GM18502 (cell line): ENCODE measurements at regions not wholly inside any gene's neighbourhood (a gene's known extent, or its start where the extent isn't known, plus 50 kb on each side); places are given as distances from the start of the nearest gene placed in this dataset.

Experiments used
- ATAC-seq: cut with Tn5 transposase; IDR thresholded peaks from one replicate; pipeline ENCODE4 v1.9.1; 2021; ENCODE audit warnings: mild to moderate bottlenecking; ENCODE audit not compliant: unreplicated experiment, poor library complexity

DNA sequence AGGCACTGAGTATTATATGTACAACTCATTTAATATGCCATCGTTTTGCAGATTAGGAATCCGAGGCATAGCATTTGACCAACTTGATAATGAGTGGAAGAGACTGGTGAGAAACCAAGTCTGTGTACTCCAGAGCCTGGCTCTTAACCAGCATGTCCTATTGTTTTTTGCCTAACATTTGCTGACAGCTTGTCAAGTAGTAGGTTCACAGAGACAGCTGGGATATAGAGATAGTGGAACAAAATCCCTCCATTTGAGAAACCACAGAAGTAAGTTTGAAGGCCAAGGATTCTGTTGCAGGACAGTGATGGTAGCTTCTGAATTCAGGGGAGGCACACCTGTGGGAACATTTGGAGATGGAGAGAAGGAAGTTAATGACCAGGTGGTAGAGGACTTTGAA lies 206.9 kb upstream of the PRPS1L1 start:
- ATAC-seq = no peak

DNA sequence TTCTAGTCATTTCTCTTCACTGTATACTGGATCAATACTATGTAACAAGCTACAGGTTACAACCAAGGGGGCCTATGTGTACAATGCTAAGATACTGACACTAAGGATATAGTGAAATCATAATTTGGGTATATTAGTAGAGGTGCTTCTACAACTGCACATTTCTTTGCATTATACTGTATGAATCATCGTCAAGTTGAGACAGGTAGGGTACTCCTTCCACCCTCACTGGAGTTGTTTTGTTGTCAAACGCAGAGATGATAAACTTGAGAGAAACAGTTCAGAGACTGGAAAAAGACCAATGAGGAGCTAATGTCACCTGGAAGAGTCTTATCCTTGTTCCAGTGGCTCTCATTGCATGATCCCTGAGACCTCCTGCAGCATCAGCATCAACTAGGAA lies 208.2 kb upstream of the PRPS1L1 start:
- no peak for ATAC-seq

DNA sequence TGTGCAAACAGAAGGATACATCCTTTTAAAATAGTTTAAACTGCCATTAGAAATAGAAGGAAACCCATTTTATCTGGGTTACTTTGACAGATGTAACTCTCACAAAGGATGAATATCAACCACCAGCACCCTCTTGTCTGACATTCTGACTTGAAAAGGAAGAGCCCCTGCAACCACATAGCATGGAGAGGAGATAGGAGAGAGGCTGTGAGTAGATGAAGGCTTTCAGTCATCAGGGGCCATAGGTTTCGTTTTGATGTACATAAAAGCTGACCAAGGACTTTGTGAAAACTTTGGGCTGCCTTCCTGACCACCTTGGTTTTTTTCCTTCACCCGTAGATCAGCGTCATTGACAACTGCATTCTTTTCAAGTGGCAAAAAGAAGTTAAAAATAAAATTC lies 211.6 kb upstream of the PRPS1L1 start:
- no peak for ATAC-seq

DNA sequence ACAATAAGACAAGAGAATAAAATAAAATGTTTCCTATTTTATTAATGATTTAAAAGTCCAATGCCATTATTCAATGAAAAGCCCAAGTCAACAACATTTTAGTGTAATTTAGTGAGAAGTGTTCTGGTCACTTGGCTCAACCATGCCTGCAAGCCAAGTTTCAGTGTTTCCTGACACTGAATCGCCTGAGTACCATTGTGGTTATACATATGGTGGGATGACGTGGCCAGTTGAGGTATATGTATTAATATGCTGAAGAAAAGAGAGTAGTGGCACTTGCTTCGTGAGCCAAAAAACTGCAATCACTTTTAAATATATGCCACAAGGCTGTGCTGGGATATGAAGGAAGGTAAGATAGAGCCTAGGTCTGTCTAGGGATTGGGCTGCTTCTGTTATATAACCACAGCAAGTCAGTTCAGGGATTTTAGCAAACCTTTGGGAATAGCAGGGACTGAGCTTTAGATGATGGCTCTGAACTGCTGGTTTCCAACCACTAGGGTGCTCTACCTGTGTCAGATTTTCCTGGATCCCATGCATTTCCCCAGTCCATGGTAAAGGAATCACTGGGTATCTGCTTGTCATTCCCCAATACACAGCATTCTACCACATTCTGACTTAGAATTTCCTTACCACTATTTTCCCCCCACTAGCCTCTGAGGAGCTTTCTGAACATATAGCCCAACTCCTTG lies 214.0 kb upstream of the PRPS1L1 start:
- no peak for ATAC-seq

DNA sequence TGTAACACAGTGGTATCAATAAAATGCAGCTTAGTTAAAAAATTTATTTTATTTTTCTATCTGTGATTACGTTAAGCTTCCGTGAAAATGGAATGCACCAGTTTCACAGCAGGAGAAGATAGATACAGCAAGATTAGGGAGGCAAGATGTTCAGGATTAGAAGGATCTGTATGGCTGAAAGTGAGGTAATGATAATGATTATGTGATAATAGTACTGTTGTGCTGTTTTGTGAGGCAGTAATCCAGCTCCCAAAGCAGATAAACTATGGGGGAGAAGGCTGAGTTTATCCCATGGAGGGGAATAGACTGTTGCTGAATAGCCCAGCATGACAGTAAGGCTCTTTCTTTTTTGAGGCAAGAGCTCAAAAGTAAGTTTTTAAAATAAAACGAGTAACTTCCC lies 216.1 kb upstream of the PRPS1L1 start:
- ATAC-seq = no peak

DNA sequence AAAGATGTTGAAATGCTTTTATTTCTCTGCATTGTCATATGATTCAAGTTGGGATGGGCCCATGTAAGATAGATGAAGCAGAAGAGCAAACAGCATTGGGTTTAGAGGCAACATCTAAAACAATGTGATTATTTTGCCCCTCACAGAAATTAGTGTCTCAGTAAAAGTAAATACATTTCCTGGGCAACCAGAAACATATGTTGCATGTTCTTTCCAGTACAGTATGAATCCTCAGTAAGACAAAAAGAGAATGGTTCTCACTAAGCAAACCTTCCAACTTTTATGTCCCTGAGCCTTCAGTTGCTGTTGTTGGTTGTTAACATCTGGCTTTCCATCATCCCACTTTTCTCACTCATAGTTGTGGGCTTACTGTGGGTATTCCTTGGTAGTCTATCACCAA lies 222.5 kb upstream of the PRPS1L1 start:
- no peak for ATAC-seq

DNA sequence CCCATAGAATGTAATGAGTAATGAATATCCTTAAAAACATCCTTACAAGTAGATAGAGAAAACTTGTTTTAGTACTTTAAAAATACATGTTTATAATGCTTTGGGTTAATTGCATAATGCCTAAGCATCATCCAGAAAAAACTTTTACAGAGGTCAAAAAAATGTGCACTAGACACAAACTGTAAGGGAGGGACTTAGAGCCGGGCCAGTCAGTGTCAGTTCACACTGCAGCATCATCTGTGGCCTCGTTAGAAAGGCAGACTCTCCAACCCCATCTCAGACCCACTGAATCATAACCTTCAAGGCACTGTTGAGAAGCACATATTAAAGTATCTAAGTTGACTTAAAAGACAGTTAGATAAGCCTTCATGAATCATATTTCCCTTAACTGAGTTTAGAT lies 230.1 kb upstream of the PRPS1L1 start:
- no peak for ATAC-seq

DNA sequence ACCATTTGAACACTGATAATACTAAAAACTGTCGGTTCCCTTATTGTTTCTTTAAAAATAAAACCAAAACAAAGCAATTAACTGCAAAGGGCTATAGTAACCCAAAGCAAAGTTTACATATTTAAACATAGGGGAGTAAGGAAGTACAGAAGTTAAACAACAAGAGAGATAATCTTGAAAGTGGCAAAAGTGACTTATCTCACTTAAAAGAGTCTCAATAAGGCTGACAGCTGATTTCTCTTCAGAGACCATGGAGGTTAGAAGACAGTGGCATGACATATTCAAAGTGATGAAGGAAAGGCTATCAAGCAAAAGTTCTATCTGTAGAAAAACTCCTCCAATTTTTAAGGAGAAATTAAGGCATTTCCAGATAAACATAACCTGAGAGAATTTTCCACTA lies 233.5 kb upstream of the HDAC9 start:
- ATAC-seq = no peak

DNA sequence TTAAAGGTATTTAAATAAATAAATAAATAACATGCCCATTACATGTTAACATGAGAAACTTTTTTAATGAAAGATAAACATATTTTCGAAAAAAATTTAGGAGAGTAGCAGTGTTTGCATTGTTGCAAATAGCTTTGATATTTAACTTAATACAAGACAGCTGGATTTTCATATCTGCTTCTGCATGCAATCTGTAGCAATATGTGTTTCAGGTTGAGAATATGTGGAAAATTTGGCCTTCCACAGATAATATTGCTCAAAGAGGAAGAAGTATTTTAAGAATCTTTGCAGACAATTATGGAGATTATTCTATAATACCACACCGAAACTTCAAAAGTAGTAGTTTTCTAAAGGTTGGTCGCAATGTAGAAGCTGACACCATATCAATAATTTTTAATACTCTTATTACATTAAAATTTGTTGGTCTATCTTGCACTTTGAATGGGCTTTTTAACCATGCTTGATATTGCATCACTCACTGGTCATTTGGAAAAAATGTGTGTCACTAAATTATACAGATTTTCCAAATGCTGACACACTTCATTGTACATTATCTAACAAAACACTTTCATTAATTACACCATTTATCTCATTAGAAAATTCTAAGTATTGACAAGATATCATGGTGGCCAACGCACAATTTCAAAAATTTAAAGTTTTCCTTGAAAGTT lies 229.8 kb upstream of the HDAC9 start:
- no peak for ATAC-seq

DNA sequence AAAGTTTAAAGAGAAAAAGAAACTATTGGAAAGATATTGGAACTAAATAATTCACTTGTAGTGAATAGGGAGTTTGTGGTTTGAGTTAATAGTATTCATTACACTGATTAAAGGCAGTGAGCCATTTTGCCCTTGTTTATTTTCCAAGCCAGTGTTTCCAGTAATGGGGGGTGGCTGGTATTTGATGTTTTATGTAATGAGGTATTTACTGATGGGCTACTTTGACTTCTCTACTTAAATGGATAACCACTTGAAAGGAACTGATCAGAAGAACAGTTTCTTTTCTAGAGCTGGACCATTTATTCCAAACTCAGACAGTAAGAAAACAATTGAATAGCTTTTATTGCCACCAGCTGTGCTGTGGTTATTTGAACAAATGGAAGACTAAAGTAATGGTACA lies 227.0 kb upstream of the HDAC9 start:
- no peak for ATAC-seq

DNA sequence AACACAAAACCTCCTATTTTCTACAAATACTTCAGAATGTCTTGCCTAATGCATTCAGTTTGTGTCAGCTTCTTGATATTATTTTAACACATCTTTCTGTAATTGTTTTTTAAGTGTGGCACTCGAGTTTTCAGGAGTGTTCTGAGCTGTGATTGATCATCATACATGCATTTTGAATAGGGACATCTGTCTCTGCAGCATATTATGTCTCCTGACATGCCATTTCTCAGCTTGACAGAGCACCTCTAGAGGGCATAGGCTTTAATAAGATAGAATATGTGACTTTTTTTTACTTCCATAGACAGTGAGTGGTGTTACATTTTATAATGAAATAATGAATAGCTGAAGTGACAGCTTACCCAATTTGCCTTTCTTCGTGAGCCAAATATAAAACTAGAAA lies 219.2 kb upstream of the HDAC9 start:
- ATAC-seq = no peak

DNA sequence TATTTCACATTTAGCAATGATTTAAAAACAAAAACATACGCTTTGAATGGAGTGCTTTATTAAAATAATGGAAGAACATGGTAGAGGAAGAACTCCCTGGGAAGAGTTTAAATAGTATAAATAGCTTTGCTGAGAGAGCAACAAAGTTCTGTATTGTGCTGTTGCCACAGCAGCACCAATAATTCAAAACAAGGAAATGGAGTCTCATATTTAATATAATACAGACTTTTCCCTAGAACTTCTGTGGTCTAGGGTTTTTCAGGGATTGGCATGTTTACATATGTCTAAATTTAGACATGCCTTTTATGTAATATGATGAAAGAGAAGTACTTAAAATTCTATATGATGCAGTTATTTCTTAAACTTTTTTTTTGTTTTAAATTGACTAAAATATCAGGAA lies 217.2 kb upstream of the HDAC9 start:
- ATAC-seq = no peak

DNA sequence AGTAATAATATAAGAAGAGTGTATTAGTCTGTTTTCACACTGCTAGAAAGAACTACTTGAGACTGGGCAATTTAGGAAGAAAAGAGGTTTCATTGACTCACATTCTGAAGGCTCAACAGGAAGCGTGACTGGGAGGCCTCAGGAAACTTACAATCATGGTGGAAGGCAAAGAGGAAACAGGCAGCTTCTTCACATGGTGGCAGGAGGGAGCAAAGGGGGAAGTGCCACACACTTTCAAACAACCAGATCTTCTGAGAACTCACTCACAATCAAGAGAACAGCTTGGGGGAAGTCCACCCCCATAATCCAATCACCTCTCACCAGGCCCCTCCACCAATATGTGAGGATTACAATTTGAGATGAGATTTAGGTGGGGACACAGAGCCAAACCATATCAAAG lies 212.5 kb upstream of the HDAC9 start:
- no peak for ATAC-seq

DNA sequence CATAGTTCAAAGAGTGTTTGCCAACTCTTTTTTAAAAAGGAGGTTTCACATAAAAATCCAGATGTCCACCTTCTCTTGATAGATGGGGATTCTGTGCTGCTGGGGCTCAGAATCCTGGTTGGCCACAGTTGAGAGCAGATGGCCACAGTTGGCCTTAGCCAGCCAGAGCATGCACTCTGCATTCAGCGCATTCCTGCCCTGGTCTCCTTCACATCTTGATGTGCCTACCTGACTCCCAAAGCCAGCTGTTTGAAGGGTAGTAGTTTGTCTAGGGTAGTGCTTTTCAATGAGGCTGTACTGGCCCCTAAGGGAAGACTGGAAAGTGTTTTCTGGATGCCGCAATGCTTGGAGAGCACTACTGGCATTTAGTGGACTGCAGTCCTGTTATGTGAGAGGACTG lies 208.1 kb upstream of the HDAC9 start:
- no peak for ATAC-seq

DNA sequence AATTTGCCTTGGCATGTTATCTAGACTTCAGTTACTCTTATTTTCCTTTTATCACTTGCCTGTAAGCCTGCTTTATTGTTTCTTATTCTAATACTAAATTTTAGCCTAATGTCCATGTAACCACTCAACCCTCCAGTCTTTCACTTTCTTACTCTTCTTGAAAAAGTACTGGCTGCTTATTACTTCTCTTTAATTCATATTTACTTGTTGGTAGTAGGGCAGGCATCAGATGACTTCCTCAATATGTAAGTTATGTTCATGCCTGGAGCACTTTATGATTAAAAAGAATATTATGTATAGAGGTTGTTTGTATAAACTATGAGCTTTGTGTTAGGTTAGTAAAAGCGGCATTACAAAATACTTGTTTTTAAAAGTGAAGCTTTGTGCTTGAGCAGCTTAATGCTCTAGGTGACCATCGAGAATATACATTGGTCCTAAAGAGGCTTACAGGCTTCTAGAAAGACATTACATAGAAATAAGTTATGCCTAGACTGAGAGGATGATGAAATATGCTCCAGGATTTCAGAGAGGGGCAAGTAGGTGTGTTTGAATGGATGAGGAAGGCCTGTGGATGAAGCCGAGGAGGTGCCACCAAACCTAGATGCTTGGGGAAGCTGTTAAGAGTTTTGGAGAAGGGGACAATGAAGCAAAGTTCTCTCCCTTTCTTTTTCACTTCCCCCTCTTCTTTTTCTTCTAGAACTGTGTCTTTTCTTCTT lies 207.1 kb upstream of the HDAC9 start:
- no peak for ATAC-seq

DNA sequence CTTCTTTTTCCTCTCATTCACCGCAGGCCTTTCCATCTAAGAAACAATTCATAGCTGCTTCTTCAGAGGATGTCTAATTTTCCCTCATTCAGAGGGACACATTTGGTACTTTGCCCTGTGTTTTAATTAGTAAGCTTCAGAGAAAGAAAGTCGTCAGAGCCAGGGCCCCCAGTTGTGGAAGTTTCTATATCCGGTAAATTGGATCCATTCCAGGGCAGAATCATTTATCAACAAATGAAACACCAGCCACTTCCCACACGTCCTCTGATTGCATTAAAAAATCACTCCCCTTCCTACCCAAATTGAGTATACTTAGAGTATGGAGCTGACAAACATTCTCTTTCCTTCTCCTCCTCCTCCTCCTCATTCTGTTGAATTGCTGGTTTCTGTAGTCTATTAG lies 205.8 kb upstream of the HDAC9 start:
- peak; percentile 14 for ATAC-seq

DNA sequence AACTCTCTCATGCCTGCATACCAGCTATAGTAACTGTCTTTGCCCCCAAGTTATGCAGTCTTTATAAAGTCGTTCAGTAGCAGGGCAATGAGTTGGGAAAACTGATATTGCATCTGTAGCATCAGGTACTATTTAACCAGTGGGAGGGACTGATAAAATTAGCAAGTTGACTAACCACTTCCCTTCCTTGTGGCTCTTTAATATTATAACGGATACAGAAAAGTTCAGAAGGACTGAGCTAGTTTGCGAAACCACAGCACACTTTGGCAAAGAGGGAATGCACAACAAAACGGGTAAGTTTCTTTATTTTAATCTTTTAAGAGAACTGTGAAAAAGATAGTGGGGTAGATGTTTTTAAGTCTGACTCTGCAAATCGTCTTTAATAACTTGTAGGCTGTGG lies 205.3 kb upstream of the HDAC9 start:
- ATAC-seq = peak; percentile 67

DNA sequence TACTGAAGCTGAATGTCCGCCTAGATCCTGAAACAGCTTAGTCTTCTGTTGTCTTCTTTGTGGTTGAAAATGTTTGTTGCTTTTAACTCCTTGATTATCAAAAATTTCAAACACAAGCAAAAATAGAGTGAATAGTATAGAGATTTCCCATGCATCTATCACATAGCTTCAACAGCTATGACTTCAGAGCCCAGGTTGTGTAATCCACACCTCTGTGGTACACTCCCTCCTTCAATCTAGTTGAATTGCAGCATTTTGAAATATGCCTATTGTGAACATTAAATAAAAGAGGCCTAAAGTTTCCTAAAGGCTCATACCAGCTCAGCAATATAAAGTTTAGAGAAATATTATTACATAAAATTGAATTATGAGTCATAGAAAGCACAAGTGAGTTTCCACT lies 204.7 kb upstream of the HDAC9 start:
- ATAC-seq = no peak

DNA sequence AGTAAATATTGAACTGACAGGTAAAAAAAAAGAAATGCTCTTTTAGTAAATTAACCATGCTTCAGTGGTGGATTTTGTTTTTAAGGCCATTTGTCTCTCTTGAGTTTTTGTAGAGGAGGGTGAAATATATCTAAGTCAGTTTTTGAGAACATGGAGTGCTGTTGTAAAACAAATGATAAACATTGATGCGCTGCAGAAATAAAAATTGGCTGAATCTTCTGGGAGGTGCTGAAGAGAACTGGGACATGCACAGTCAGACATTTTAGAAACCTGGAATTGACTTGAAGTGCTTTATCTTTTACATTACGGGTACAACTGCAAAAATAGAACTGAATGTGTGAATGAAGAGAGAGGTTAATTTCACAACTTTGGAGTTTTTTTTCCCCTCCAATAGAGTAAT lies 203.0 kb upstream of the HDAC9 start:
- no peak for ATAC-seq

DNA sequence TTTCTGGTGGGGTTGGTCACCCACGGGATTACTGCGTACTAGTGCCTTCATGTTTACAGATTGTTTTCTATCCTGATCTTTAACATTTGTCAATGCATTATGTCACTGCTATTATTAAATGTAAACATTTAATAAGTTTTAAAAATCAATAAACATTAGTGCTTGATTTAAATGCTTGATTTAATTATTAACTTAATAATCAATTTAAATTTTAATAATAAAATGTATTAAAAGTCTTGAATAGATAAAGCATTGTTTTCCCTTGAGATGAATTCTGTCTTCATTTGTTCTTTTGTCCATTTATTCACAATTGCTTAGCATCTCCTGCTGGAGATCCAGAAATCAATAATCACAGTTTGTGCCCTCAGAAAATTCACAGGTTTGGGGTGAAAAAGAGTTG lies 201.8 kb upstream of the HDAC9 start:
- ATAC-seq = no peak

DNA sequence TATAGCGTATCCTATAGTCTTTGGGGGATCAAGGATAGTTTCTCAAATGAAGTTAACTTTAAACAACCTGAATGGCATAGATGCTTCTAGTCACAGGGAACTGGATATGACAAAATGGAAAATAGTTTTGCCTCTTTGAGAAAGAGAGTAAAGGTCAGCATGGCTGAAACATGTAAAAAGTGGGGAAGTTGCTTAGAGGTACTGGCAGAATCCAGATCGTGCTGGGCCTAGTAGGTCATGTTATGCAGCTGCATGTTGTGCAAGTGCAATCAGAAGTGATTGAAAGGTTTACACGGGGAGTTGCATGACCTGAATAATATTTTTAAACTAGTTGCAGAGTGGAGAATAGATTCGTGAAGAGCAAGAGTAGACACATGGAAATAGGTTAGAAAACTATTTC lies 201.1 kb upstream of the HDAC9 start:
- ATAC-seq = no peak
